HG03196 (cell line): ENCODE measurements at regions not wholly inside any gene's neighbourhood (a gene's known extent, or its start where the extent isn't known, plus 50 kb on each side); places are given as distances from the start of the nearest gene placed in this dataset.

ENCODE experiments used
- ATAC-seq: cut with Tn5 transposase; IDR thresholded peaks from one replicate; pipeline ENCODE4 v1.9.1; 2021; ENCODE audit not compliant: unreplicated experiment

DNA sequence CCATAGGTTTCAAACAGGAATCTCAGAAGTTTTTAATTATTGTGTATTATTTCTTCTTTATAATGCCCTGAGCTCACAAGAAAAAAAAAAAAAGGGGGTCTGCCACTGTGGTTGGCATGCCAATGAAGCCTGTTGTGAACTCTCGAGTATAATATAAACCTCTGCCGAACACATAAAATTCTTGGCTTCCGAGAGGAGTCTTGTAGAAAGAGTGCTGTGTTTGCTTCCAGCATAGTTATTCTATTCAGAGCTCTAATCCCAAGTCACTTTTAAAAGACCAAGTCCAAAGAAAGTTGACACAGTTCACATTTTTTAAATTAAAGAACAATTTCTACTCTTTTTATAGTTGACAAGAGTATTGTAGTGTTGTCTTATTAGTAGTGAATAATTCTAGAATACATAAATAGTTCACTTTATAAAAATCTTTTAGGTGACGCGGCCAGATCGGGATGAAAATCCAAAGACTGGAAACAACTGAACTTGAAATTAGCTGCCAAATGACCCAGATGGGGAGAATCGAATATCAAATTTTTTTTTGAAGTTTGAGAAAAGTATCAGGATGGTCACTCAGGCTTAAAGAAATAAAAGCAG, 293.2 kb downstream of the DUSP10 start:
- ATAC-seq: no peak

DNA sequence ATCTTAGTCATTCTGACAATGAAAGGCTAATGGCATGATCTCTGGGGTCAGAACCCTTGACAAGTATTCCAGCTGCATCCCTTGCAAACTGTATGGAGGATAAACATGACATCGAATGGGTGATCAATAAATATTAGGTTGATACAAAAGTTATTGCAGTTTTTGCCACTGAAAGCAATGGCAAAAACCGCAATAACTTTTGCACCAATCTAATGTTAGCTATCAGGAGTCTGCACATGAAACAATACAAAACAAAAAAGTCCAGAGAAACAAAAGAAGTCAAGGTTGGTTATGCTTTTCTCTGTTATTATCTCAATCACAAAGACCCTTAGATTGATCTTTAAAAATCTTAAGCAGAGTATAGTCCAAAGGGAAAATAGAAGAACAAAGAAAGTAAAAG, 292.7 kb downstream of the DUSP10 start:
- ATAC-seq: no peak

DNA sequence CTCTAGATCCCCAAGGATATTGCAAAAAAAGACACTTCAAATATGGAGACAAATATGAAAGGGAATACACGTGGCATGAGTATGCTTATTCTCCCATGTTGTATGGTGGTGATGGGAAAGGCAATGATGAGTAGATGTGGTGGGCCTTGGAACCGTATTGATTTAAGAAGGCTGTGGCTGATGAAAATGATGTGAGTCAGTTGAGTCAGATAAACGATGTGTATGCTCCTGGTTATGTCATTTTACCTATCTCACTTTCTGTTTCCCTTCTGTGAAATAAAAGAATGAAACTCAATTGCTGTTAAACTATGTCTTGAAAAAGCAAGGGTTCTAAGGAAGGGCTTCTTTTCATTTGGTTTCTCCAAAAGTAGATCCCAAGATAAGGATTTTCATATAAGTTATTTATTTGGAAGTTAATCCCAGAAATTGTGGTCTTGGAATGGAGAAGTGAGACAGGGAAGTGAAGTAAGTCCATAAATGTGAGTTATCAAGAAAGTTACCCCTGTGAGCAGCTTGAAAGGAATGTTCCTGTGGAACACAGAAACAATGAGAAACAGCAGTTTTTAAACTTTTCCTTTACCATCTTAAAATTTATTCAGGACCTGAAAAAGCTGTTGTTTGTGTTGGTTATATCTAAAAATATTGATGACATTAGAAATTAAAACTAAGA, 292.0 kb downstream of the DUSP10 start:
- peak; percentile 69 for ATAC-seq

DNA sequence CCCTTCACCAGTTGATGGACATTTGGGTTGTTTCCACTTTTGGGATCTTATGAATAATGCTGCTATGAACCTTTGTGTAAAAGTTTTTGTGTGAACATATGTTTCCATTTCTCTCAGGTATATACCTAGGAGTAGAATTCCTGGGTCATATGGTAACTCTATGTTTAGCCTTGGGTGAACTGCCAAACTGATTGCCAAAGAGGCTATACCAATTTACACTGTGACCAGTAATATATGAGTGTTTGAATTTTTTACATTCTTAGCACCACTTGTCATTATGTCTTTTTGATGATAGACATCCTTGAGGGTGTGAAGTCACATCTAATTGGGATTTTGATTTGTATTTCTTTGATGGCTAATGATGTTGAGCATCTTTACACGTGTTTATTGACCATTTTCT, 290.1 kb downstream of the DUSP10 start:
- no peak for ATAC-seq

DNA sequence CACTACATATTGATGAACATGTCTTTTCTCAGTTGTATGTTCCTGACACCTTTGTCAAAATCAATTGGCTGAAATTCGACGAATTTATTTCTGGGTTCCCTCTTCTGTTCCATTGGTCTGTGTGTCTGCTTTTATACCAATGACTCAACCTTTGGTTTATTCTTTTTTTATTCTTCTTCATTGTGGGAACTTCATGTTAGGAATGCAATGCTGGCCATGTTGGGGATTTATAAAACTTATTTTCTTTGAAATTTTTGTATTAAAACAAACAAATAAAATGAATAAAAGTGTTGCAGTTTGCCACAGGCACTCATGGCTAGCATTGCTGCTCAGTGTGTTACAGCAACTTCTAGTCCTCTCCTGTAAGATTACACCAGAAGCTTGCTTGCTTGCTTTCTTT, 287.8 kb downstream of the DUSP10 start:
- ATAC-seq: no peak

DNA sequence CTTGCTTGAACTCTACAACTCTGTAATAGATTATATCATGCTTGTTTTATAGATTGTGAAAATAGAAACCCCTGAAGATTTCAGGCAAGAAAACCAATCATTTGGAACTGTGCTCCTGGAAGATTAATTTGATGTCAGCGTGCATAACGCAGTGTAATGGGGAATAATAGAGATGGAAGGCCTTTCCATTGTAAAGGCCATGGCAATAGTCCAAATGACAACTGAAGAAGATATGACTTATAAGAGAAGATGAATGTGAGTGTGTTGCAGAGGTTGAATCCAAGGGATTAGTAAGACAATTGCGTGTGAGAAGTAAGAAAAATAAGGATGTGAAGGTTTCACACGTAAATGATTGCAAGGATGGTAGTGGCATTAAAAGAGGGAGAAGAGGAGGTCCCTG, 285.0 kb downstream of the DUSP10 start:
- no peak for ATAC-seq

DNA sequence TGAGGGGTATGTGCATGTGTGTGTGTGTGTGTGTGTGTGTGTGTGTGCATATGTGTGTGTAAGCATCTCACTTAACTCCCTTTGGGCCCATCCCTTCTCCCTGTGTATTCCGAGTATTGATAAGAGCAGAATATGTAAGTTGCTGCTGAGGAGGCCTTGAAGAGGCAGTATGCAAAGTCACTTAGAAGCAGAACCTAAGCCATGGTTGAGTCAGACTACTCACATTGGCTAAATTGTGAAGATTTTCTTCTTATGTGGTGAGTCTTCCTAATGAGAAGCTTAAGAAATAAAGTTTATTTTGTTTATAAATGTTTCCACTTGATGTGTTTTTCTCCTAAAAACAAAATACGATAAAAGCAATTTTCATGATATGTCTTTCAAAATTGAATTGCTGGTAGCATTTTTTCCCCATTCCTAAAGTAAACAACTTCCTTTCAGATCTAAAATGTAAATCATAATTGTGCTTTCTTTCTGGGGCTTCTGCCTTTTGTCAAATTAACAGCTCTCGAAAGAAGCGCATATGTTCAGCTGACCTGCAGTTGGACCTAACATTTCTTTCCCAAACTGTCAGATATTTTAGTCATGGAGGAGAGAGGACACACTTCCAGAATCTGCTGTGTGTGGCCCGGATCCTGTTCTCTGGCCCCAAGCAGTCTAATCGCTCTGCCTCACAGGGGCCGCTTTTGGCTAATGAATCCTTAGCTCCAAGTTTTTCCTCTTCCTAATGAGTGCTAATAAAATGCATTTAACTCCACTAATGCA, 284.0 kb downstream of the DUSP10 start:
- ATAC-seq: no peak

DNA sequence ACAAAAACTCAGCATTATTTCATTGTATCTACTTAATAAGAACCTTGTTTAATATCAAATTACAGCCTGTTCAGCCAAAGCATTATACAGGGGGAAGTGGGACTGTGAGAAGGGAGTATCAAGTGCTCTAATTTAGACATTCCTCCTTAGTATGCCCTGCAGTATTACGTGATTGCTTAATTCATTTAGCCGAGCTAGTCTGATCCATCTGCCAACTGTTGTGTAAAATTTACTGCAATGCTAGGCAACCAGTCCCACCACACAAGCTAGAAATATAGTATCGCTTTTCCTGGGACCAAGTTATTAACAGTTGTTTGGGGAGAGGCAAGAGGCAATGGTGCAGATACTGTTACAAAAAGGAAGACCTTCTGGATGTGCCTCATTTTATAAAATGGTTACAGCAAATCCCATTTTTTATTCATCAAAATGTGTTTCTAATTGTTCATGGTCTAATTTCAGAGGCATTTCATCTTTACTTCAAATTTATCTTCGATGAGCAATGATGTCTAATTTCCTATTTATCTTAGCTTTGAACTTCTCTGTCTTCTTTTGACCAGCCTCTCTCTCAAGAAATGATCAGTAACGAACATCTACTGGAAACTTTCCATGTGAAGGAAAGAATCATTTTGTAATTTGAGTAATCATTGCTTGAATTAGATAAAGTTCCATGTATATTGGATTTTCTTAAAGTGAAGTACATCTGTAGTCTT, 283.3 kb downstream of the DUSP10 start:
- ATAC-seq: no peak

DNA sequence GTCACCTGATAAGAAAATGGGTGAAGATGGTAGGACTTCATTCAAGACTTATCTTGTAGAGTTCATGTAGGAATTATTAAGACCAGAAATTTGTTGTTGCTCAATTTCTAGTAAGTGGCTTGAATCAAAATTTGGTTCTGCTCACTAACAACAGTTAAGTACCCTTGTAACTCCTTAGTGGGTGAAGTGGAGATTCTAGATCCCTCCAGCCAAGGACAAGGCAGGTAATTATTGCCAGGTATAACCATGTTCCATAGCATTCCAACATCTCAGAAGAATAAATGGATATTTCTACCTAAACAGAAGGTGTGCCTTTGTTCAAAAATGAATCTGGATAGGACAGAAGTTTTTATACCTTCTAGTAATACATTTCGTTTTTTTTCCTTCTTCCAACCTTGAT, 282.3 kb downstream of the DUSP10 start:
- ATAC-seq: no peak

DNA sequence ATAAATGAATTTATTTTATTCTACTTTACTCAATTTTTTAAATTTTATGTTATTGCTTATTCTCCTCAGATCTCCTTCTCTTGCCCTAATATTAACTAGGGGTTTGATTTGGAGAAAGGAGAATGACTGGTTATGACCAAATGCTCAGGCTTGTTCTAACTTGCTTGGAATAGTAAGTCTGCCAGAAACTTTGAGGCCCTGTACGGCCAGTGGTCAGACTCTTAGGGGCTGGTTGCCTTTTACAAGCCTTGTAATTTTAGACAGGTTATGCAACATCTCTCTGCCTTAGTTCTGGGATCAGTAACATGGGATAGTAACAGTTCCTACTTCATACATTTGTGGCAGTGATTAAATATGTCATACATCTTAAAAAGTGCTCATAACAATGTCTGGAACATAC, 279.5 kb downstream of the DUSP10 start:
- no peak for ATAC-seq

DNA sequence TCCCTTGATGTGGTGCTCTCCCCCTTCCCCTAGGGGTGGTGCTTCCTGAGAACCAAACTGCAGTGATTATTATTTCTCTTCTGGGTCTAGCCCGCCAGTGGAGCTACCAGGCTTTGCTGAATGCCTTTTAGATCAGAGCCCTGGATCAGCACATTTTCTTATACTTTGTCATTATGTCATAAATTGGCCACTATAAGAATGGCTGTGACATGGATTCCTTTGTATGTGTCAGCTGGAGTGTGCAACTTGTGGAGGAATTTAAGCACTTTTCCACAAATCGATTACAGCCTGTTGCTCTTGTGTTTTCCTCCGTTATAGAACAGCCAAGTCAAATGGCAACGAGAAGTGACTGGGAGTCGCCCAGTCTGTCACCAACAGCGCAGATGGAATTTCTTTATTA, 273.3 kb downstream of the DUSP10 start:
- no peak for ATAC-seq

DNA sequence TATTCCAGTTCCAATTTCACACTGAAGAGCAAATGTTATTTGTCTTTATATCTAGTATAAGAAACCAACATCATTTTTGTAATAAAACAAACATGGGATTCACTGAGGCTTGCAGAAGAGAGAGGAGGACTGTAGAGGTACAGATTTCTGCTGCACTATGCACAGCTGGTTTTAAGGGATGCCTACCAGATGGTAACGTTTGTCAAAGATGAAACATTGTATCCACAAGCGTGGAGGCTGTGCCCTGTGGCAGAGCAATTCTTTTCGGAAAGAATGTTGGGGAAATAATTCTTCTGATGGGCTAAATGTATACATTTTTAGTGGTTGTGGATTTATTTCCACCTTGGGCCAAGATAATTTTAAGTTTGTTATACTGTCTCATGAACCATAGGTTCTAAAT, 272.4 kb downstream of the DUSP10 start:
- ATAC-seq: no peak

DNA sequence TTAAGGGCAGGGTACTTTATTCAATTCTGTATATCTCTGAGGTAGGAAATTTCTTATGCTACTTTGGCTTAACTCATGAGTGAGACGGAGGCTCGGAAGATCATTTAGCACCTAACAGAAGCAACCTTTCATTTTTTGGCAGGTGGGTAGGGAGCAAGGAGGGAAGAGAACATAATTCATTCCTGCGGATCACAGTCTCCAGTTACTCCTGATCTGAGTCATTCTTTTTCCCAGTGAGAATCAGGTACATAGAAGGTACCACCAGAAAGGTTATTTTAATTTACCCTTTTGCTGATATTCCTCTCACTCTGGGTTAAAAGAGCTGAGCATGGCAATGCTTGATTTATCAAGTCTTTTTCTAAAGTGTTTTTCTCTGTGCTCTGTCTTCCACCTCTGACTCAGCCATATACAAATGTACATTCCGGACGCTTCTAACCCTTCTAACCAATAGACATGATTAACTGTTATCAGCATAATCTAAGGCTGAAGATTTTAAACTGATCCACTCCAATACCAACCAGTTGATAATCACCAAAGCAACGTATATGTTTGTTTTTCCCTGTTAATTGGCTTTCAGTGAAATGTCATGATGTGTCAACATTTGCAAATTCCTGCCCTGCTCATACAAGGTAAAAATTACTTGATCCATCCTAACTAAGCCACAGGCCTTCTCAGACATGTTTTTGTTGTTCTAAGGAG, 271.7 kb downstream of the DUSP10 start:
- ATAC-seq: no peak

DNA sequence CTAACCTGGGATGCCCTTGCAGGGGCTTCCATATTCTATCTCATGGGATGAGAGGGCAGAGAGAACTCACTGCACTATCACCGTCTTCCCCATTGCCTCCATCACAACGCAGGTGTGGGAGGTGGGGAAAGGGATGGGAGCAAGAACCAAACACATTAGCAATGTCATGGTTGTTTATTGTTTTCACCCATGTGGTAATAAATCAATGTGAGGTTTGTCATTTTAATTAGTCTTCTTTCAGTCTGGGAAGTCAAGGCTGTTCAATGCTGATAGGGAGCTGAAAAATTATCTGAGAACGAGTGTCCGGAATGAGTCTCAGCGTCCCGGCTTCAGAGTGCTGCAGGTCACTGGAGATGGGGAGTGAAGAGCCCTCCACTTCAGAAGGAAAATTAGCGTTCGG, 268.5 kb downstream of the DUSP10 start:
- no peak for ATAC-seq

DNA sequence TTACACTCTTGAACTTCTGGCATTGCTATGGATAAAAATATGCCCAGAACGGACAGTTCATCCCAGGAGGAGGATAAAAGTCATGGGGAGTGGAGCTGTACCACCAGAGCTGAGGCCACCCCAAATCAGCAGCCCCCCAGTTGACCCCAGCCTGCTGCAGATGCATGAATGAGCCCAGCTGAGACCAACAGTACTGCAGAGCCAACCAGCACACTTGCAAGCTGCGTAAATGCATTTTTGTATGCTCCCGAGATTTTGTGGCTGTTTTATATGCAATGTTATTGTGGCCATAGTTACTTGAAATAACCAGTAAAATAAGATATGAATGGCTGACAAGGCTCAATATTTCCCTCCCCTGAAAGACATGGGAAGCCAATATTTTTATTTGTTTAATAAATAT, 264.6 kb downstream of the DUSP10 start:
- no peak for ATAC-seq

DNA sequence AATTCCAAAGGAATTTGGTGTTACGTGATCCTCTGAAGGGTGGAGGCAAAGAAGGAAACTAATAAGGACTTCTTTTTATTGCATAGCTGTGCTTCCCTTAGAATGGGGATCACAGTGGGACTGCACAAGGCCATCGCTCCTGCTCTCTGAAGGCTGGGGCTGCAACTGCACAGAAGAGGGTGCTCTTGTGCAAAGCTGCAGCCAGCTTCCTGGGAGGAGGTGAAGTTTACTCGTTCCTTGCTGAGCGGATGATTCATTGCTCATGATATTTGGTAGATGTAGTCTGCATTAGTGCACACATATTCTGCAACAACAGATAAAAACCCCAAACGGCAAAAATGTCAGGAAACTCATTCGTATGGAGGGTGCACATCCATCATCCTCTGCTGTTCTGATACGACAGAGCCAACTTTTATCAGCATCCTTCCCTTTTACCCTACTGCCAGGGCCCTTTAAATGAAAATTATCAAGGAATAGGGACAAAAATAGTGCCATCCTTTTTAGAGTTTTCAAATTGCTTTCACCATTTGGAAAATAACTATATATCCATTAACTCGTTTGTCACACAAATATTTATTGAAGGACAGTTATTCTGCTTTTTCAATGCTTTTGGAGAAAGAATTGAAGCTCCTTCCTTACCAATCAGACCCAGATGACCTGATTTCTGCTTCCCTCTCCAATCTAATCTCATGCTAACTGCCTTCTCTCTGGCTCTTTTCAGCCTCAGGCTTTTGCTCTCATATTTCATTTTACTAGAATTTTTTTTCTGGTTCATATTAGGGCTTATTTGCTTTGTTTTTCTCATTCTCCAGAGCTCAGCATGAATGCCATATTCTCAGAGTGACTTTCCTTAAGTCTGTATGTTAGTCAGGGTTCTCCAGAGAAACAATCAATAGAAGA, 263.6 kb downstream of the DUSP10 start:
- peak; percentile 89 for ATAC-seq

DNA sequence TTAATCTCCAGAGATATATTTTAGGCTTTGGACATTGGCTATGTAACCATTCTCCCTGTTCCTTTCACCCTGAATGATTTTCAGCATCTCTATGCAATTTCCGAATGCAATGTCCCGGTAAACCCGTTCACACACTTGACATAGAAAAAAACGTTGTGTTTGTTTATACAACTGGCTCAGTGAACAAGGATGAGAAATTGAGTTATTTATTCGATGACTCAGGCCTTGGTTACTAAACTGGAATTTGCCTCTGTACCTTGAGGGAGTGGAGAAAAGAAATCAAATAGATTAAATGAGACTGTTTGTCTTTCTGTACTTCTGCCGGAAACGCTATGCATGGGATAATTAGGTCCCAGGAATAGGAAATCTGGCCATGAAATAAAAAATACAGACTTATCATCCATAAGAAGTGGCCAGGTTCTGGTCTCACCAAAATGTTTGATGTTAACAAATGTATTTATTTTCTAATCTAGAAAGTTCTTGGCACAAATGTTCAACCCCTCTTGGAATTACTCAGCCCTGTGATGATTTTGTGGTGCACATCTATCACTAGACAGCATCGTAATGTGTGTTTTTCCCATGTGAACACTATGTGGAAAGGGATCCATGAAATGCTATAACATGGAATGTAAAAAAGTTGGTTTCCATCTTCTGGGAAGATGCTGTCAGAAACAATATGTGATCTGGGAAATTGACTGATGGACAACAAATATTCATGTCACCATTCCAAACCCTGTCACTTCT, 253.9 kb downstream of the DUSP10 start:
- ATAC-seq: no peak

DNA sequence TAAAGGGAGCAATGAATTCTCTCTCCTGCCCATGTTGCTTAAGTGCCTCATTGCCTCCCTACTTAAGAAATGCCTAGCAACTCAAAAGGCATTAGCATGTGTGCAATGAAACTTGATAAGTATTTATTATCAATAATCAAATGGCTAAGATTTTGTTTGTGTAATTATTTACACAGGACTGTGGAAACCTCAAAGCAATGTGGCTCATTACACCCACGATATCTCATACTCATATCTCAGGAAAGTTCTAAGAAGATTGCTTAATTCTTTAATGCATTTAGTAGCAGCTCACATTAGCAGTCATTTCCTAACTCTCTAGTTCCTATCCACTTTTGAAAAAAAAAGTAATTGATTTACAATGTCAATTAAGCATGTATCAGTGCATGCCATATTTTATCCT, 253.3 kb downstream of the DUSP10 start:
- ATAC-seq: no peak

DNA sequence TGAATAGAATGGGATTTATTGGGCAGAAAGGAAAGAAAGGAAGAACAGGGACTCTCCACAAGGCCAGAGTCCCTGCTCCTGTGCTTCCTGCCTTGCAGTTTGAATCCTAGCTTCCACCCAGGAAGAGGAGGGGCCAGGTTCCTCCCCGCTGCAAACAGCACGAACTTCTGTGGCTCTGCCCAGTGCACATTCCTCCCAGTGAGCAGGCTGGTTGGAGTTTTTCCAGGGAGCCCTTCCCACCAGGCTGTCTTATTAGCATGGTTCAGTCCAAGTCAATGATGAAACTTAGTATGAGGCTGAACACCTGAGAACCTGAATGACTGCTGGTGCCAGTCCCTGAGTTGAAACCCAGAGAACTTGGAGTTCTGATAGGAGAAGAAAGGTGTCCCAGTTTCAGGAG, 247.2 kb downstream of the DUSP10 start:
- no peak for ATAC-seq

DNA sequence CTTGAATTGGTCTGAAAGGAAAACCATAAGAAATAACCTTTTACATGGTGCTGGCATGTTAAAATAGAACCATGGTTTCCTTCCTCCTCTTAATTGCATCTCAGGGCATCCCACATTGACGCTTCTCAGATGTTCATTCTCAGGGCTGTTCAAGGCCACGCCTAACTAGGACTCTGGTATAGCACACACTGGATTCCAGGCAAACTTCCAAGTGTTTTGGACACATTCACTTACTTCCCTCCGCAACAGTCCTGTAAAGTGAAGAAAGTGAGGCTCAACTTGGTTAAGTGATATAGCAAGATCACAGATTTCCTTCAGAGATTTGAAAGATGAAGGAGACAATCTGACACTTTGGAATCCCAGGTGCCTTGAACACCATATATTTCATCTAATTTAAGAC, 244.8 kb downstream of the DUSP10 start:
- ATAC-seq: no peak
